ENCODE measurements at regions not wholly inside any gene's neighbourhood (a gene's known extent, or its start where the extent isn't known, plus 50 kb on each side); places are given as distances from the start of the nearest gene placed in this dataset.

DNA sequence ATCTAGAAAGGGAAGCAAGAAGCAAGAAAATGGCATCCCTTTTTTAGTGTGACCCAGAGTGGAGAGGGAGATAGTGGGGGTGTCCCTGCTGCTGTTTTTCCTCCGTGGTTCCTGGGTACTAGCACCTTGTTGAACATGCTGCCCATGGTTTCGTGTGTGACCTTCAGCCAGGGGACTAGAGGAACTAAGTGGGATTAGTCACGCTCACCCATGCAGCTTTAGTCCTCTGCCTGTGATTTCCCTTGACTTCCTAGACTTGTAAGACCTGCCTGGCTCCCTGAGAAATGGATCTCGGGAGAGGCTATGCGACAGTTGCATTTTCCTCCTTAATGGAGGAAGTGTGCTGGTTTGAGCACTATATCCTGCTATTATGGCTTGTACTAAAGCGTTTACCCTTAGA lies 471.4 kb downstream of the DCDC2C start:
- TF ChIP-seq, protein P1, sequence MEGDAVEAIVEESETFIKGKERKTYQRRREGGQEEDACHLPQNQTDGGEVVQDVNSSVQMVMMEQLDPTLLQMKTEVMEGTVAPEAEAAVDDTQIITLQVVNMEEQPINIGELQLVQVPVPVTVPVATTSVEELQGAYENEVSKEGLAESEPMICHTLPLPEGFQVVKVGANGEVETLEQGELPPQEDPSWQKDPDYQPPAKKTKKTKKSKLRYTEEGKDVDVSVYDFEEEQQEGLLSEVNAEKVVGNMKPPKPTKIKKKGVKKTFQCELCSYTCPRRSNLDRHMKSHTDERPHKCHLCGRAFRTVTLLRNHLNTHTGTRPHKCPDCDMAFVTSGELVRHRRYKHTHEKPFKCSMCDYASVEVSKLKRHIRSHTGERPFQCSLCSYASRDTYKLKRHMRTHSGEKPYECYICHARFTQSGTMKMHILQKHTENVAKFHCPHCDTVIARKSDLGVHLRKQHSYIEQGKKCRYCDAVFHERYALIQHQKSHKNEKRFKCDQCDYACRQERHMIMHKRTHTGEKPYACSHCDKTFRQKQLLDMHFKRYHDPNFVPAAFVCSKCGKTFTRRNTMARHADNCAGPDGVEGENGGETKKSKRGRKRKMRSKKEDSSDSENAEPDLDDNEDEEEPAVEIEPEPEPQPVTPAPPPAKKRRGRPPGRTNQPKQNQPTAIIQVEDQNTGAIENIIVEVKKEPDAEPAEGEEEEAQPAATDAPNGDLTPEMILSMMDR (IDR thresholded peaks at IDR 0.05; ENCODE audit: insufficient read depth, low read depth, low read length): no peak
- DNase-seq (ENCODE audit: low read depth): no peak
- Histone ChIP-seq H3K4me3 (ENCODE audit: low read depth, low read length) (no peak overlapping the region), H3K36me3 (ENCODE audit: control insufficient read depth, insufficient read depth, low read length) (no peaks in the 10 kb centered on the region), H3K27me3 (ENCODE audit: control insufficient read depth, insufficient read depth, low read length) (no peaks in the 10 kb centered on the region)
- ChIA-PET POLR2A (no interaction called here), CTCF (no interaction called here)

DNA sequence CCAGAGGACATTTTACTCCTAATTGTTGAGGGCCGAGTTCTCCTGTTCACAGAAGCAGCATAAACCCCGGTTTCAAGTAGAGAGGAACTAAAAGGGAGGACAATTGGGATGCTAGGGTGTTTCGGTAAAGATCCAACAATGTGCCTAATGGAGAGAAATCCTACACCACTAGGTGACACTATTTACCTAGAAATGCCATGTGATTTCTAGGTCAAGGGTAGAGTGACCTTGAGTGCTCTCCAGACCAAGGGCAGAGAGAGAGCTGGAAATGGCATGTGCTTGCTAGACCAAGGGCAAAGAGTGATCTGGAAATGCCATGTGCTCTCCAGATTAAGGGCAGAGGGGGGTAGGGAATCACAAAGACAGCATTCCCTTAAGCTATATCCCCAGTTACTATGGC lies 472.0 kb downstream of the DCDC2C start:
- Histone ChIP-seq H3K4me3 (ENCODE audit: low read depth, low read length) (no peak overlapping the region), H3K36me3 (ENCODE audit: control insufficient read depth, insufficient read depth, low read length) (no peaks in the 10 kb centered on the region), H3K27me3 (ENCODE audit: control insufficient read depth, insufficient read depth, low read length) (no peaks in the 10 kb centered on the region)
- ChIA-PET CTCF (no interaction called here), POLR2A (no interaction called here)
- TF ChIP-seq, protein P1 (IDR thresholded peaks at IDR 0.05; ENCODE audit: insufficient read depth, low read depth, low read length): no peak
- no peak for DNase-seq (ENCODE audit: low read depth)

DNA sequence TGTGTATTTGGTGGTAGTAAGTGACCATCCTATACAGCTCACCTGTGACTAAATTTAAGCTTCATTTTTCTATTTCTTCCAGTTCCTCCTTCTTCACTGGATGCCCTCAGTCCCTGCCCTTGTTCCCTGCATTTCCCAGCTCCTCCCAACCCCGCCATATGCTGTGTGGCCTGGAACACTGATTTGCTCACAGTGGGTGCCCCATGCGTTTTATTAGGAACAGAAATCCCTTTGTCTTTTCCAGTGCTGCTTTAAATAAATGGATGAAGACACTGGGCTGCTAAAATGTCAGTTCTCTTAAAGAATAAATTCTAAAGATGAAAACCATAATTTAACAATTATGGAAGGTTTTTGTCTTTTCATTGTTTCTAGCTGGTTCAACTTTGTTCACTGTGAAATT lies 477.3 kb downstream of the DCDC2C start:
- TF ChIP-seq, protein P1 (IDR thresholded peaks at IDR 0.05; ENCODE audit: insufficient read depth, low read depth, low read length): no peak
- POLR2A ChIA-PET: no interaction called here

DNA sequence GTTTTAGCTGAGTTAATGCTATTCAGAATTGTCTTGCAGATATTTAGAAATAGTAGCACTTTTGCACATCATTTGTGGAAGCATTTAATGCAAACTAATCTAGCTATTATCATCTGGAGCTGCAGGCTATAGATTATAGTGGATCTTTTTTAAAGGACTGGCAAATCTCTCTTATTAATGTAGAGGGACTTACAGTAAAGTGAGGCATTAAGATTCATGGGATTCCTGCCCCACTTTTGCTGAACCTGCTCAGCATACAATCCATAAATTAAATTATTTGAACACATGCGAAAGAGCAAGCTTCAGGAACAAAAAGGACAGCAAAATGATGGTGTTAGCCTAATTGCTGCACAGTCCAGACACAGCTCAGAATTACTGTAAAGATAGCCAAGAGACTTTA lies 477.7 kb downstream of the DCDC2C start:
- POLR2A ChIA-PET: no interaction called here
- TF ChIP-seq, protein P1 (IDR thresholded peaks at IDR 0.05; ENCODE audit: insufficient read depth, low read depth, low read length): no peak
- no peak for DNase-seq (ENCODE audit: low read depth)
- Histone ChIP-seq H3K27me3 (ENCODE audit: control insufficient read depth, insufficient read depth, low read length) (no peaks in the 10 kb centered on the region), H3K4me3 (ENCODE audit: low read depth, low read length) (no peak overlapping the region), H3K36me3 (ENCODE audit: control insufficient read depth, insufficient read depth, low read length) (no peaks in the 10 kb centered on the region)
- CTCF ChIA-PET: no interaction called here

More for the DNA sequence above, 477.3 kb downstream of the DCDC2C start:
- no peaks in the 10 kb centered on the region for H3K36me3 ChIP-seq (ENCODE audit: control insufficient read depth, insufficient read depth, low read length)
- no peak overlapping the region for H3K4me3 ChIP-seq (ENCODE audit: low read depth, low read length)
- no peak for DNase-seq (ENCODE audit: low read depth)
- H3K27me3 ChIP-seq (ENCODE audit: control insufficient read depth, insufficient read depth, low read length): no peaks in the 10 kb centered on the region
- CTCF ChIA-PET: interaction anchor here (1.5 kb wide), 1 partner anchor 54 kb away, joined by 4 read pairs; no protein-coding TSS in a partner anchor

DNA sequence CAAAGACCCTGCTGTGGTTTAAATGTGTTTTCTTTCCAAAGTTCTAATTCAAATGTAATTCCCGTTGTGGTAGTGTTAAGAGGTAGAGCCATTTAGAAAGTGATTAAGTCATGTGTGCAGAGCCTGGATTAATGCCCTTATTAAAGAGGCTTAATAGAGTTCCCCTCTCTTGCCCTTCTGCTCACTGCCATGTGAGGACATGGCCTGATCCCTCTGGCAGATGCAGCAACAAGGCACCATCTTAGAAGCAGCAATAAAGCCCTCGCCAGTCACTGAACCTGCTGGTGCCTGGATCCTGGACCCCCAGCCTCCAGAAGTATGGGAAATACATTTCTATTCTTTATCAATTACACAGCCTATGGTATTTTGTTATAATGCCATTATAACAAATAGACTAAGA lies 485.2 kb downstream of the DCDC2C start:
- TF ChIP-seq, protein P1 (IDR thresholded peaks at IDR 0.05; ENCODE audit: insufficient read depth, low read depth, low read length): no peak
- no peaks in the 10 kb centered on the region for H3K36me3 ChIP-seq (ENCODE audit: control insufficient read depth, insufficient read depth, low read length)
- DNase-seq (ENCODE audit: low read depth): no peak
- no peak overlapping the region for H3K4me3 ChIP-seq (ENCODE audit: low read depth, low read length)
- ChIA-PET POLR2A (no interaction called here), CTCF (no interaction called here)
- H3K27me3 ChIP-seq (ENCODE audit: control insufficient read depth, insufficient read depth, low read length): no peaks in the 10 kb centered on the region

Data from BJ (cell line).